ENCODE measurements at regions not wholly inside any gene's neighbourhood (a gene's known extent, or its start where the extent isn't known, plus 50 kb on each side); places are given as distances from the start of the nearest gene placed in this dataset.

DNA sequence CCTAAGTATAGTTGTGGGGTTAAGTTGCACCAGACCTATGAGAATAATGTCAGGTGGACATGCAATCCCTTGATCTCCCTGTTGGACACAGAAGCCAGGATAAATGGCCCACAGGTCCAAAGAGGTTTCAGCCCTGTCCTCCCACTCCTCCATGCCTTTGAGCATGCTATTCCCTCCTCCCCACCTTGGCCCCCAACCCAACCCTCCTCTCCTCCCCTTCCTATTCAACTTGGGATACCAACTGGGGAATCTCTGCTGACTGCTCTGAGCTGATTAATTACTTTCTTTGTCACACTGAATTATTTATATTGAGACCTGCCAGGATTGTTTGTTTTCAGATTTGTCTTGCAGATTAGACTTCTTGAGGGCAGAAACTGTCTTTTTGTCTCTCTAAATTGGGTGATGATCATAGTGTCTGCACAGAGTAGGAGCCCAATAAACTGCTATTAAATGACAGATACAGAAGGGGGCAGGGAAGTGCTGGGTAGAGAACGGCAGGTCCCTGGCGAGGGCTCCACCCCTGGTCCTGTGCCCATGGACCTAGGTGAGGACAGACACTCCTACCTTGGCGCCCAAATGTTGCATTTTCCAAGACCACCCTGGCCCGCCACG is 120.9 kb downstream of the UNC5CL start:
- no TSS peak for BruUV-seq (replicated peaks)
- Histone ChIP-seq H3K4me2 (no peak overlapping the region), H4K20me1 (ENCODE audit: insufficient read depth) (no peaks in the 10 kb centered on the region), H3K27me3 (ENCODE audit: insufficient read depth, low read depth) (no peaks in the 10 kb centered on the region), H3K4me3 (no peak overlapping the region), H2AFZ (no peak overlapping the region), H3F3A (ENCODE audit: insufficient read depth, low read depth) (no peaks in the 10 kb centered on the region), H3K9me2 (ENCODE audit: insufficient read depth) (no peaks in the 10 kb centered on the region), H3K79me2 (ENCODE audit: low read depth) (no peaks in the 10 kb centered on the region), H3K9me3 (ENCODE audit: insufficient read depth, low read depth) (no peaks in the 10 kb centered on the region), H3K36me3 (ENCODE audit: low read depth) (no peaks in the 10 kb centered on the region), H3K4me1 (replicated peaks; ENCODE audit: insufficient read depth) (no peaks in the 10 kb centered on the region), H3K27ac (no peak overlapping the region)
- ChIA-PET POLR2A (ENCODE audit: unreplicated experiment) (no interaction called here), CTCF (no interaction called here)
- intact Hi-C loops (cut with micrococcal nuclease; ENCODE audit: unreplicated experiment) = no loop called here
- TF ChIP-seq, protein P1, sequence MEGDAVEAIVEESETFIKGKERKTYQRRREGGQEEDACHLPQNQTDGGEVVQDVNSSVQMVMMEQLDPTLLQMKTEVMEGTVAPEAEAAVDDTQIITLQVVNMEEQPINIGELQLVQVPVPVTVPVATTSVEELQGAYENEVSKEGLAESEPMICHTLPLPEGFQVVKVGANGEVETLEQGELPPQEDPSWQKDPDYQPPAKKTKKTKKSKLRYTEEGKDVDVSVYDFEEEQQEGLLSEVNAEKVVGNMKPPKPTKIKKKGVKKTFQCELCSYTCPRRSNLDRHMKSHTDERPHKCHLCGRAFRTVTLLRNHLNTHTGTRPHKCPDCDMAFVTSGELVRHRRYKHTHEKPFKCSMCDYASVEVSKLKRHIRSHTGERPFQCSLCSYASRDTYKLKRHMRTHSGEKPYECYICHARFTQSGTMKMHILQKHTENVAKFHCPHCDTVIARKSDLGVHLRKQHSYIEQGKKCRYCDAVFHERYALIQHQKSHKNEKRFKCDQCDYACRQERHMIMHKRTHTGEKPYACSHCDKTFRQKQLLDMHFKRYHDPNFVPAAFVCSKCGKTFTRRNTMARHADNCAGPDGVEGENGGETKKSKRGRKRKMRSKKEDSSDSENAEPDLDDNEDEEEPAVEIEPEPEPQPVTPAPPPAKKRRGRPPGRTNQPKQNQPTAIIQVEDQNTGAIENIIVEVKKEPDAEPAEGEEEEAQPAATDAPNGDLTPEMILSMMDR (conservative IDR thresholded peaks at IDR 0.05) = no peak
- no peak for TF ChIP-seq EZH2 (IDR thresholded peaks at IDR 0.05; ENCODE audit: low read depth)
- no peak for DNase-seq

DNA sequence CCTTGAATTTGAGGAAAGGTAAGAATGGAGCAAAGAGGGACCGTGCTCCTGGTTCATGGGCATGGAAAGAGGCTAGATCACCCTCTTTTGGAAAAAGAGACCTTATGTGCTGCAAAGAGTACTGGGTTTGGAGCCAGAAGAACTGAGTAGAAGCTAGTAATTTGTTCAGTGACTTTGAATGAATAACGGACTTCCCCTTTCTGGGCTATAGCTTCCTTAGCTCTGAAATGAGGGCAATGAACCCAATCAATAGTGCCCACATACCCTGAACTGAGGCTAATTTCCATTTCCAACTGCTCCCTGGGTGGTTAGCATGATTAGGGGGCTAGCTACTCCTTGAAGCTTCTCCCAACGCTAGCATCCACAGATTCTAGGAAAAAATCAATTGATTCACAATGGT is 121.4 kb downstream of the UNC5CL start:
- no peak for TF ChIP-seq EZH2 (IDR thresholded peaks at IDR 0.05; ENCODE audit: low read depth)
- TF ChIP-seq, protein P1 (conservative IDR thresholded peaks at IDR 0.05) = no peak
- no peak overlapping the region for H3K27ac ChIP-seq
- H2AFZ ChIP-seq = no peak overlapping the region
- DNase-seq = no peak
- no peaks in the 10 kb centered on the region for H3K79me2 ChIP-seq (ENCODE audit: low read depth)
- BruUV-seq (replicated peaks) = no TSS peak
- intact Hi-C loops (cut with micrococcal nuclease; ENCODE audit: unreplicated experiment) = no loop called here
- no peak overlapping the region for H3K4me2 ChIP-seq
- no peaks in the 10 kb centered on the region for H3K27me3 ChIP-seq (ENCODE audit: insufficient read depth, low read depth)
- no peaks in the 10 kb centered on the region for H3K36me3 ChIP-seq (ENCODE audit: low read depth)
- no peaks in the 10 kb centered on the region for H4K20me1 ChIP-seq (ENCODE audit: insufficient read depth)
- no peak overlapping the region for H3K4me3 ChIP-seq
- H3K9me2 ChIP-seq (ENCODE audit: insufficient read depth) = no peaks in the 10 kb centered on the region
- no peaks in the 10 kb centered on the region for H3F3A ChIP-seq (ENCODE audit: insufficient read depth, low read depth)
- H3K9me3 ChIP-seq (ENCODE audit: insufficient read depth, low read depth) = no peaks in the 10 kb centered on the region
- CTCF ChIA-PET = no interaction called here
- no peaks in the 10 kb centered on the region for H3K4me1 ChIP-seq (replicated peaks; ENCODE audit: insufficient read depth)
- POLR2A ChIA-PET (ENCODE audit: unreplicated experiment) = no interaction called here

DNA sequence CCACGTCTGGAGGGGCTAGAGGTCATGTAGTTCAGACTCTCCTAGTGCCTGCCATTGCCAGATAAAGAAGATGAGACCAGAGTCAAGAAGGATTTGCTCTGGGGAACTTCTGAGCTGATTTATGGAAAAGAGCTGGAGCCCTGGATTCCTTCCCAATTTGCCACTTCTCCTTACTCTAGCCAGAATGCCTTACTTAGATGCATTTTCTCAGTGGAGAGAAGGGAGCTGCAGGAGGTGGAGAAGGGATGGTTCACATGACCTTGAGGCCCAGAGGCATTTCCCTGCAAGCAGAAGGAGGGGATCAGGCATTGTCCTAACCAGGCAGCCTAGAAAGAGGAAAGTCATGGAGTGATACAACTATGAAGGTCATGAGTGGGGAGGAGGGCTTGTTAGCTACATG is 122.2 kb downstream of the UNC5CL start:
- no peaks in the 10 kb centered on the region for H3K36me3 ChIP-seq (ENCODE audit: low read depth)
- intact Hi-C loops (cut with micrococcal nuclease; ENCODE audit: unreplicated experiment) = no loop called here
- H3K27ac ChIP-seq = no peak overlapping the region
- no peaks in the 10 kb centered on the region for H3K4me1 ChIP-seq (replicated peaks; ENCODE audit: insufficient read depth)
- TF ChIP-seq, protein P1 (conservative IDR thresholded peaks at IDR 0.05) = no peak
- no peak overlapping the region for H3K4me2 ChIP-seq
- ChIA-PET POLR2A (ENCODE audit: unreplicated experiment) (no interaction called here), CTCF (no interaction called here)
- H4K20me1 ChIP-seq (ENCODE audit: insufficient read depth) = no peaks in the 10 kb centered on the region
- H3F3A ChIP-seq (ENCODE audit: insufficient read depth, low read depth) = no peaks in the 10 kb centered on the region
- no peaks in the 10 kb centered on the region for H3K9me2 ChIP-seq (ENCODE audit: insufficient read depth)
- no peaks in the 10 kb centered on the region for H3K9me3 ChIP-seq (ENCODE audit: insufficient read depth, low read depth)
- no peak overlapping the region for H2AFZ ChIP-seq
- H3K79me2 ChIP-seq (ENCODE audit: low read depth) = no peaks in the 10 kb centered on the region
- BruUV-seq (replicated peaks) = no TSS peak
- no peak overlapping the region for H3K4me3 ChIP-seq
- no peaks in the 10 kb centered on the region for H3K27me3 ChIP-seq (ENCODE audit: insufficient read depth, low read depth)
- DNase-seq = no peak

Data from PC-9 (cell line).